Trophoblast cell (in vitro differentiated cells and primary cell): ENCODE measurements at regions not wholly inside any gene's neighbourhood (a gene's known extent, or its start where the extent isn't known, plus 50 kb on each side); places are given as distances from the start of the nearest gene placed in this dataset.

Source experiments
- DNase-seq, 2 donors: peaks; one replicate each; pipeline ENCODE4 v3.0.0-alpha.2; 2016
- H2AFZ ChIP-seq: 2 replicates; pipeline ENCODE4 v1.6.1; 2013; ENCODE audit warnings: low read length, moderate library complexity, mild to moderate bottlenecking; ENCODE audit not compliant: insufficient read depth, poor library complexity
- H2AK5ac ChIP-seq: 2 replicates; pipeline ENCODE4 v1.6.1; 2013; ENCODE audit warnings: mild to moderate bottlenecking, low read length
- H2BK120ac ChIP-seq: 2 replicates; pipeline ENCODE4 v1.6.1; 2013; ENCODE audit warnings: low read length, mild to moderate bottlenecking, moderate library complexity; ENCODE audit not compliant: insufficient read depth, poor library complexity
- H2BK12ac ChIP-seq: 2 replicates; pipeline ENCODE4 v1.6.1; 2013; ENCODE audit warnings: mild to moderate bottlenecking, low read length, moderate library complexity
- H2BK5ac ChIP-seq: 2 replicates; pipeline ENCODE4 v1.6.1; 2013; ENCODE audit warnings: low read length, low read depth, moderate library complexity, mild to moderate bottlenecking; ENCODE audit not compliant: poor library complexity
- H3K14ac ChIP-seq: 2 replicates; pipeline ENCODE4 v1.6.1; 2013; ENCODE audit warnings: mild to moderate bottlenecking, low read length
- H3K18ac ChIP-seq: 2 replicates; pipeline ENCODE4 v1.6.1; 2013; ENCODE audit warnings: mild to moderate bottlenecking, low read length
- H3K23ac ChIP-seq: 2 replicates; pipeline ENCODE4 v1.6.1; 2013; ENCODE audit warnings: low read length
- H3K27ac ChIP-seq: 2 replicates; pipeline ENCODE4 v1.5.1; 2013; ENCODE audit warnings: low read depth, mild to moderate bottlenecking, inconsistent platforms, low read length, moderate library complexity
- H3K27me3 ChIP-seq: 2 replicates; pipeline ENCODE4 v1.6.1; 2013; ENCODE audit warnings: inconsistent platforms, mild to moderate bottlenecking, low read length, moderate library complexity; ENCODE audit not compliant: insufficient read depth
- H3K36me3 ChIP-seq, 2 experiments: 1 replicate in 1 of 2; 2 replicates in 1 of 2; pipeline ENCODE4 v1.6.1; 2013; ENCODE audit warnings: low read length in 2 of 2, mild to moderate bottlenecking in 2 of 2, moderate library complexity in 1 of 2; ENCODE audit not compliant: insufficient read depth in 2 of 2, control insufficient read depth in 1 of 2
- H3K4ac ChIP-seq: 2 replicates; pipeline ENCODE4 v1.6.1; 2013; ENCODE audit warnings: low read depth, mild to moderate bottlenecking, low read length, moderate library complexity
- H3K4me1 ChIP-seq, 2 experiments: 1 replicate in 1 of 2; 2 replicates in 1 of 2; pipeline ENCODE4 v1.6.1; 2013; ENCODE audit warnings: low read length in 2 of 2, mild to moderate bottlenecking in 2 of 2, moderate library complexity in 1 of 2; ENCODE audit not compliant: insufficient read depth in 2 of 2, control insufficient read depth in 1 of 2
- H3K4me2 ChIP-seq: 2 replicates; pipeline ENCODE4 v1.6.1; 2013; ENCODE audit warnings: inconsistent platforms, mild to moderate bottlenecking, low read length, moderate library complexity
- H3K4me3 ChIP-seq: 2 replicates; pipeline ENCODE4 v1.5.1; 2013; ENCODE audit warnings: mild to moderate bottlenecking, low read depth, low read length, inconsistent platforms
- H3K79me1 ChIP-seq: one replicate; pipeline ENCODE4 v1.6.1; 2013; ENCODE audit warnings: low read length
- H3K79me2 ChIP-seq: 2 replicates; pipeline ENCODE4 v1.6.1; 2013; ENCODE audit warnings: low read length, mild to moderate bottlenecking; ENCODE audit not compliant: control insufficient read depth, insufficient read depth, poor library complexity
- H3K9ac ChIP-seq: 2 replicates; pipeline ENCODE4 v1.6.1; 2013; ENCODE audit warnings: mild to moderate bottlenecking, low read length
- H3K9me3 ChIP-seq: 2 replicates; pipeline ENCODE4 v1.6.1; 2013; ENCODE audit warnings: low read depth, mild to moderate bottlenecking, control low read depth, inconsistent platforms, low read length; ENCODE audit not compliant: insufficient read depth
- H4K12ac ChIP-seq: 2 replicates; pipeline ENCODE4 v1.6.1; 2013; ENCODE audit warnings: low read depth, mild to moderate bottlenecking, low read length, moderate library complexity
- H4K8ac ChIP-seq: 2 replicates; pipeline ENCODE4 v1.6.1; 2013; ENCODE audit warnings: low read depth, mild to moderate bottlenecking, low read length, moderate library complexity
- H4K91ac ChIP-seq: one replicate; pipeline ENCODE4 v1.6.1; 2013; ENCODE audit warnings: low read depth, mild to moderate bottlenecking, low read length, moderate library complexity
- WGBS: extraction: QIAGEN DNeasy Blood & Tissue Kit; methylation state at CpG from one replicate; pipeline ENCODE4 v1.1.7; 2013; ENCODE audit warnings: missing lambda C conversion rate; ENCODE audit not compliant: insufficient read length, insufficient coverage; ENCODE audit errors: extremely low coverage; 5-methylcytosine and 5-hydroxymethylcytosine counted together

DNA sequence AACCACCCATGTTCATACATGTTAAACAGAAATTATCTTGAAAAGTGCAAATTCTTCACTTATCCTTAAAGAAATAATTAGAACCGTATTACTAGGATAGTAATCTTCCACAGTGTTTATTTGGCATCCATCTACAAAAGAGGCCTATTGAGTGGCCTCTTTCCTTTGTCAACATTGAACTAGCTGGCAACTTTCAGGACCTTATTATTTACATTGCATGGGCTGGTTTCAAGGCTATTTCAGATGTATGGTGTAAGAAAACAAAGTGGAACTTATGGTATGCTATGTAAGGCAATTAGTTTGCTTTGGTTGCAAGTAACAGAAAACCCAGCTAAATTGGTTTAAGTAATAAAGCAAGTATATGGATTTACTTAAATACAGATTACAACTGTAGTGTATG, 324.6 kb downstream of the RBM43 start:
- no peak overlapping the region for H3K9ac ChIP-seq
- H3K36me3 ChIP-seq, result peaks cover 0 to 4% of the 10 kb centered on the region in 2 experiments
- H3K79me2 ChIP-seq, result no peaks in the 10 kb centered on the region
- no peak overlapping the region for H2BK120ac ChIP-seq
- no peaks in the 10 kb centered on the region for H3K79me1 ChIP-seq
- DNase-seq, result no peak
- no peak overlapping the region for H3K4ac ChIP-seq
- no peak overlapping the region for H4K12ac ChIP-seq
- no peak overlapping the region for H3K4me3 ChIP-seq
- no peak overlapping the region for H2BK5ac ChIP-seq
- H3K4me1 ChIP-seq, result no peaks in the 10 kb centered on the region
- no peak overlapping the region for H3K4me2 ChIP-seq
- no CpG with 5 or more reads among the region's 1 CpG for WGBS
- H4K91ac ChIP-seq, result no peak overlapping the region
- H3K9me3 ChIP-seq, result no peaks in the 10 kb centered on the region
- H3K18ac ChIP-seq, result no peak overlapping the region
- H3K27me3 ChIP-seq, result no peaks in the 10 kb centered on the region
- H3K23ac ChIP-seq, result no peak overlapping the region
- no peak overlapping the region for H2AK5ac ChIP-seq
- no peak overlapping the region for H2AFZ ChIP-seq
- H3K14ac ChIP-seq, result no peak overlapping the region
- no peak overlapping the region for H2BK12ac ChIP-seq
- no peak overlapping the region for H4K8ac ChIP-seq
- H3K27ac ChIP-seq, result no peak overlapping the region

DNA sequence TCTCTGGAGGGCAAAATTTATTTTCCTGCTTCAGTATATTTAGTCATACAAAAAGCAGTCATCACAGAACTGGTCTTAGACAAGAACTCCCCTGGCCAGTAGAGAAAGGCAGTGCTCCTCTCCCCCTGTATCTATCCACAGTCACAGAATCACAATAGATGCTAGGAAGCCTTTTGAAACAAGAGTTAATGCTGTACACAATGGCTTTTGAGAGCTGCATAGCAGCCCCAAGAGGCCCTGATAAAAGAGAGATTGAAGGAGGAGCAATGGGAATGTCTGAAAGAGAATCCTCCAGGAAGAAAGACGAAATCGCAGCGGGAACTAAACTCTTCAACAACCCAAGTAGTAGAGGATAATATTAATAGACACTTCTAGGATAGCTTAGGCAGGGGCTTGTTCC, 330.2 kb downstream of the RBM43 start:
- Histone ChIP-seq H3K36me3 (peaks cover 4 to 13% of the 10 kb centered on the region in 2 experiments), H3K27ac (no peak overlapping the region), H4K8ac (no peak overlapping the region), H2BK120ac (no peak overlapping the region), H4K12ac (no peak overlapping the region), H2AK5ac (no peak overlapping the region), H2BK5ac (no peak overlapping the region), H3K9ac (no peak overlapping the region), H3K18ac (no peak overlapping the region), H3K27me3 (no peaks in the 10 kb centered on the region), H3K4ac (no peak overlapping the region), H3K23ac (no peak overlapping the region), H3K9me3 (no peaks in the 10 kb centered on the region), H2AFZ (no peak overlapping the region), H3K14ac (no peak overlapping the region), H3K4me1 (no peaks in the 10 kb centered on the region), H3K79me2 (no peaks in the 10 kb centered on the region), H3K4me3 (no peak overlapping the region), H3K79me1 (no peaks in the 10 kb centered on the region), H3K4me2 (no peak overlapping the region), H2BK12ac (no peak overlapping the region), H4K91ac (no peak overlapping the region)
- no peak for DNase-seq
- whole genome bisulfite sequencing, result no CpG with 5 or more reads among the region's 3 CpGs

DNA sequence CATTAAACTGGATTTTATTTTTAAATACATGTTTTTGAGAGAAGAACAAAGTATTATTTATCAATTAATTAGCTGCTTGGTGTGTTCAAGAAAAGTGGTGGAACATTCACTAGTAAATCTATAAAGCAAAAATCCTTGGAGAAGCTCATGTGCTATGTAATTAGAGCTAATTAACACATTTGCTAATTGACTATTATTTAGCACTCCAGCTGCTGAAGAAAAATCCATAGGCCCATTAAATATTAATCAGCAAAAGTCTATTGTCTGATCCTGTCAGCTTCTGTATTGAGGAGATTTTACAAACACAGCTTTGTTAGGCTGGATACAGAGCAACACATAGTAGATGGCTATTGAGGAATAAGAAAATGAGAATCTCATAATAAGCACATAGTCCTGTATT, 336.1 kb downstream of the RBM43 start:
- H3K23ac ChIP-seq, result no peak overlapping the region
- H3K4me3 ChIP-seq, result no peak overlapping the region
- H3K36me3 ChIP-seq, result peaks cover 2 to 11% of the 10 kb centered on the region in 2 experiments
- H3K27me3 ChIP-seq, result no peaks in the 10 kb centered on the region
- H3K14ac ChIP-seq, result no peak overlapping the region
- H2AK5ac ChIP-seq, result no peak overlapping the region
- H3K9me3 ChIP-seq, result peaks cover 2% of the 10 kb centered on the region
- DNase-seq, result no peak
- H3K79me2 ChIP-seq, result no peaks in the 10 kb centered on the region
- H2BK12ac ChIP-seq, result no peak overlapping the region
- no peak overlapping the region for H4K91ac ChIP-seq
- H2BK120ac ChIP-seq, result no peak overlapping the region
- no peak overlapping the region for H3K18ac ChIP-seq
- no peak overlapping the region for H3K9ac ChIP-seq
- H3K4ac ChIP-seq, result no peak overlapping the region
- no peak overlapping the region for H3K27ac ChIP-seq
- H3K79me1 ChIP-seq, result no peaks in the 10 kb centered on the region
- H3K4me2 ChIP-seq, result no peak overlapping the region
- H4K8ac ChIP-seq, result no peak overlapping the region
- H2AFZ ChIP-seq, result no peak overlapping the region
- H3K4me1 ChIP-seq, result no peaks in the 10 kb centered on the region
- no peak overlapping the region for H4K12ac ChIP-seq
- H2BK5ac ChIP-seq, result no peak overlapping the region

DNA sequence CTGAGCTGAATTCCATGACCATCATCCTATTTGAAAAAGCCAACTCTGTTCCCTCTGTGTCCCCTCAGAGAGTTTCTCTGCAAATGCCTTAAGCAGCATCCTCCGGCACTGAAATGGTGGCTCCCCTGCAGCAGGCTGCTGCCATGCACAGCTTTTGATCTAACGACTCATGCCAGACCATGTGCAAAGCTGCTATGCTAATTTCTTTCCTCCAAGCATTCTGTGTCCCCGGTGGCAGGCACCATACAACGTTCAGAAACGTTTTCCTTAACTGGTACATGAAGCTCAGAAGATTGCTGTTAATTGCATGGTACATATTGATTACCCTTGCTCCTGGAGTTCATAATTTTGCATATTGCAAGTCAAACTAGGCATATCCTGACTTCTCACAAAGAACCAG, 336.8 kb downstream of the RBM43 start:
- Histone ChIP-seq H4K91ac (no peak overlapping the region), H2AFZ (no peak overlapping the region), H4K12ac (no peak overlapping the region), H3K4me1 (no peaks in the 10 kb centered on the region), H3K4ac (no peak overlapping the region), H3K79me1 (no peaks in the 10 kb centered on the region), H4K8ac (no peak overlapping the region), H3K9me3 (peaks cover 2% of the 10 kb centered on the region), H3K27me3 (no peaks in the 10 kb centered on the region), H3K36me3 (peaks cover 2 to 11% of the 10 kb centered on the region in 2 experiments), H3K9ac (no peak overlapping the region), H3K23ac (no peak overlapping the region), H3K18ac (no peak overlapping the region), H3K4me3 (no peak overlapping the region), H3K14ac (no peak overlapping the region), H2AK5ac (no peak overlapping the region), H2BK120ac (no peak overlapping the region), H2BK12ac (no peak overlapping the region), H3K79me2 (no peaks in the 10 kb centered on the region), H2BK5ac (no peak overlapping the region), H3K4me2 (no peak overlapping the region), H3K27ac (no peak overlapping the region)
- no CpG with 5 or more reads among the region's 5 CpGs for WGBS
- no peak for DNase-seq
